ENCODE measurements at regions not wholly inside any gene's neighbourhood (a gene's known extent, or its start where the extent isn't known, plus 50 kb on each side); places are given as distances from the start of the nearest gene placed in this dataset.
A peak's percentile ranks its signal among the peaks of the same experiment; 100 is the strongest.

DNA sequence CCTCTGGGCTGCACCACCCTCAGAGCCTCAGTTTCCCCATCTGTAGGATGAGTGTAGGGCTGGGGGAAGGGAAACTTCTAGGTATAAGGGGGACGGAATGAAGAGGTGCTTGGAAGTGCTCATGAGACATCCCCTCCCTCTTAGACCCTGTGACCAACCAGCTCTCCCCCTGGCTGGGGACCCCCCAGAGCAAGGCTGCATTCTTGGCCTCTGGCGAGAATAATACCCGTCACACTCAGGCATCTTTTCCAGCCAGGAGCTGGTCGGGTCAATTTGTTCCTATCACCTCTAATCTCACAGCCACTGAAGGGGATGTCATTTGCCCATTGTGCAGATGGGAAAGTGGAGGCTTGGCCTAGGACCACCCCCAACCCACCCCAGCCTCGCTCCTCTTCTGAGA, 443.0 kb downstream of the PTPRU start:
- Mint-ChIP-seq H3K27ac (no peak overlapping the region), H3K9me3 (no peaks in the 10 kb centered on the region), H3K36me3 (no peaks in the 10 kb centered on the region), H3K4me3 (no peak overlapping the region), H3K4me1 (peaks cover 57% of the 10 kb centered on the region), H3K27me3 (ENCODE audit: insufficient read depth, low read depth) (peaks cover 18% of the 10 kb centered on the region)
- no peak for DNase-seq (ENCODE audit: low spot score)
- Histone ChIP-seq H3K27ac (no peak overlapping the region), H3K4me3 (no peak overlapping the region), H3K4me2 (no peak overlapping the region), H3K9me3 (ENCODE audit: low read depth) (no peaks in the 10 kb centered on the region), H3K27me3 (no peaks in the 10 kb centered on the region), H3K36me3 (no peaks in the 10 kb centered on the region), H3K79me2 (ENCODE audit: low read depth) (no peaks in the 10 kb centered on the region), H3F3A (ENCODE audit: low read depth) (no peaks in the 10 kb centered on the region), H3K9ac (no peak overlapping the region), H4K20me1 (ENCODE audit: low read depth) (no peaks in the 10 kb centered on the region), H2AFZ (replicated peaks) (no peak overlapping the region), H3K4me1 (peaks cover 10% of the 10 kb centered on the region)
- TF ChIP-seq, protein P1, sequence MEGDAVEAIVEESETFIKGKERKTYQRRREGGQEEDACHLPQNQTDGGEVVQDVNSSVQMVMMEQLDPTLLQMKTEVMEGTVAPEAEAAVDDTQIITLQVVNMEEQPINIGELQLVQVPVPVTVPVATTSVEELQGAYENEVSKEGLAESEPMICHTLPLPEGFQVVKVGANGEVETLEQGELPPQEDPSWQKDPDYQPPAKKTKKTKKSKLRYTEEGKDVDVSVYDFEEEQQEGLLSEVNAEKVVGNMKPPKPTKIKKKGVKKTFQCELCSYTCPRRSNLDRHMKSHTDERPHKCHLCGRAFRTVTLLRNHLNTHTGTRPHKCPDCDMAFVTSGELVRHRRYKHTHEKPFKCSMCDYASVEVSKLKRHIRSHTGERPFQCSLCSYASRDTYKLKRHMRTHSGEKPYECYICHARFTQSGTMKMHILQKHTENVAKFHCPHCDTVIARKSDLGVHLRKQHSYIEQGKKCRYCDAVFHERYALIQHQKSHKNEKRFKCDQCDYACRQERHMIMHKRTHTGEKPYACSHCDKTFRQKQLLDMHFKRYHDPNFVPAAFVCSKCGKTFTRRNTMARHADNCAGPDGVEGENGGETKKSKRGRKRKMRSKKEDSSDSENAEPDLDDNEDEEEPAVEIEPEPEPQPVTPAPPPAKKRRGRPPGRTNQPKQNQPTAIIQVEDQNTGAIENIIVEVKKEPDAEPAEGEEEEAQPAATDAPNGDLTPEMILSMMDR (IDR thresholded peaks at IDR 0.05) = no peak
- TF ChIP-seq EZH2phosphoT487 (IDR thresholded peaks at IDR 0.05) = no peak

DNA sequence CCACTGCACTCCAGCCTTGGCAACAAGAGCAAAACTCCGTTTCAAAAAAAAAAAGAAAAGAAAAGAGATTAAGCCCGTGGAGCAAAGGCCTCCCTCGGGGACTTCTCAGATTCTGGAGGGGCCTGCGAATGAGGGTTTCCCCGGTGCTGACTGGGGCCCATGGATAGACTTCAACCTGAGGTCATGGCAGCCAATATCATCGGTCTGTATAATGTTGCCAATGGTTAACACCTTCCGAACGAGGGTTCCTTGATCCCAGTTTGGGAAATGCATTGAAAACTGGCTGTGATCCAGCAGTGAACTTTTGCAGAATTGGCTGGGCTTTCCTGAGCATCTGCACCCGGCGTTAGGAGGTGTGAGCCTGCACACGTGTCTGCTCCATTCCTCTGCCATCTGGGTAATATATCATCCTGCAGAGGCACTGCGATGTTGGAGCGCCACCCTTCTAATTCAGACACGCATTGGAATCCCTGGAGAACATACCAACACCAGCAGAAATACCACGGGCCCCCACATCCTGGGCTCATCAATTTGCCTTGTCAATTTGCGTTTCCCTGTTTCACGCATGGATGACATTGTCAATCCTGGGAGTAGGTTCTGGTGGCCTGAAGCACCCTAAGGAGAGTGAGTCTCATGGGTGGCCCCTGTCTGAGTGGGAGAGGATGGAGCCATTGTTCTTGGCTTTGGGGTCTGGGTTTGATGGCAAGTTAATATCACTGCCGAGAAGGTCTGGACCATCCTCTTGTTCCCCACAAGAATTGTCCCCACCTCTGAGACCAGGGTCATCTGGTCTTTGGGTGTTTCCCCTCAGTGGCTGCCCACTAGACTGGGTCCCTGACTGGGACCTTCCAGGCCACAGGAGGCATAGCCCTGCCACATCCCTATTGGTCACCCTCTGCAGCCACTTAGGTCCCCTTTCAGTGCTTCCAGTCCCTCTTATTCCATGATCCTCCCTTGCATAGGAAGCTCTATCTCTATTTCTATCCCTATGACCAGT, 441.0 kb downstream of the PTPRU start:
- Histone ChIP-seq H3K4me3 (no peak overlapping the region), H2AFZ (replicated peaks) (no peak overlapping the region), H3K9me3 (ENCODE audit: low read depth) (no peaks in the 10 kb centered on the region), H4K20me1 (ENCODE audit: low read depth) (no peaks in the 10 kb centered on the region), H3K9ac (no peak overlapping the region), H3K79me2 (ENCODE audit: low read depth) (no peaks in the 10 kb centered on the region), H3K27me3 (no peaks in the 10 kb centered on the region), H3F3A (ENCODE audit: low read depth) (no peaks in the 10 kb centered on the region), H3K4me1 (peaks cover 1% of the 10 kb centered on the region), H3K27ac (no peak overlapping the region), H3K4me2 (no peak overlapping the region), H3K36me3 (no peaks in the 10 kb centered on the region)
- peaks cover 53% of the 10 kb centered on the region for H3K4me1 Mint-ChIP-seq
- DNase-seq (ENCODE audit: low spot score) = no peak
- H3K4me3 Mint-ChIP-seq = no peak overlapping the region
- TF ChIP-seq, protein P1 (IDR thresholded peaks at IDR 0.05) = no peak
- no peak for TF ChIP-seq EZH2 (IDR thresholded peaks at IDR 0.05)
- TF ChIP-seq EZH2phosphoT487 (IDR thresholded peaks at IDR 0.05) = no peak
- H3K27me3 Mint-ChIP-seq (ENCODE audit: insufficient read depth, low read depth) = peaks cover 12% of the 10 kb centered on the region
- peak overlapping the region; percentile 40 for H3K27ac Mint-ChIP-seq
- H3K9me3 Mint-ChIP-seq = no peaks in the 10 kb centered on the region
- H3K36me3 Mint-ChIP-seq = no peaks in the 10 kb centered on the region

DNA sequence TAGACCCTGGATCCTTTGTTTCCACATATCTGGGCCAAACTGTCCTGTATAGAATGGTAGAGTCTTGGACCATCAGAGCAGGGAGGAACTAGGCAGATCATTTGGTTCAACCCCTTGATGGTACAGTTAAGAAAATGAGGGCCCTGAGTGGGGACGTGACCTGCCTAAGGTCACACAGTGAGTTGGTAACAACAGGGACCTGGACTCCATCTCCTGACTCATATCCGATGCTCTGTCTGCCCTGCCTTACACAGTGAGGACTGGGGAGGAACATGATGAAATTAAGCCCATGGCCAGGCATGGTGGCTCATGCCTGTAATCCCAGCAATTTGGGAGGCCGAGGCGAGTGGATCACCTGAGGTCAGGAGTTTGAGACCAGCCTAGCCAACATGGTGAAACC, 440.2 kb downstream of the PTPRU start:
- Histone ChIP-seq H3K4me1 (no peaks in the 10 kb centered on the region), H2AFZ (replicated peaks) (no peak overlapping the region), H4K20me1 (ENCODE audit: low read depth) (no peaks in the 10 kb centered on the region), H3K4me2 (no peak overlapping the region), H3K27me3 (no peaks in the 10 kb centered on the region), H3K9ac (no peak overlapping the region), H3K36me3 (no peaks in the 10 kb centered on the region), H3K27ac (no peak overlapping the region), H3K4me3 (no peak overlapping the region), H3K9me3 (ENCODE audit: low read depth) (no peaks in the 10 kb centered on the region), H3K79me2 (ENCODE audit: low read depth) (no peaks in the 10 kb centered on the region), H3F3A (ENCODE audit: low read depth) (no peaks in the 10 kb centered on the region)
- H3K9me3 Mint-ChIP-seq = no peaks in the 10 kb centered on the region
- H3K4me3 Mint-ChIP-seq = no peak overlapping the region
- H3K27ac Mint-ChIP-seq = no peak overlapping the region
- DNase-seq (ENCODE audit: low spot score) = no peak
- TF ChIP-seq, protein P1 (IDR thresholded peaks at IDR 0.05) = no peak
- TF ChIP-seq EZH2 (IDR thresholded peaks at IDR 0.05) (no peak), EZH2phosphoT487 (IDR thresholded peaks at IDR 0.05) (no peak)
- H3K27me3 Mint-ChIP-seq (ENCODE audit: insufficient read depth, low read depth) = peaks cover 12% of the 10 kb centered on the region
- no peaks in the 10 kb centered on the region for H3K36me3 Mint-ChIP-seq
- H3K4me1 Mint-ChIP-seq = peaks cover 52% of the 10 kb centered on the region

Data from neural progenitor cell (in vitro differentiated cells).